Bronchial epithelial cell (primary cell): ENCODE measurements at regions not wholly inside any gene's neighbourhood (a gene's known extent, or its start where the extent isn't known, plus 50 kb on each side); places are given as distances from the start of the nearest gene placed in this dataset.

Experiments used
- DNase-seq: peaks from one replicate; pipeline ENCODE4 v3.0.0-alpha.2; 2010; ENCODE audit warnings: low read depth
- FAIRE-seq: peaks from 2 replicates; lab custom pipeline; 2011; peaks lifted over from hg19 to GRCh38; lab: Jason Lieb, UNC
- H3K27me3 ChIP-seq: 2 replicates; pipeline ENCODE4 v1.5.1; 2011; ENCODE audit warnings: low read length; ENCODE audit not compliant: control insufficient read depth, insufficient read depth
- H3K36me3 ChIP-seq: 2 replicates; pipeline ENCODE4 v1.5.1; 2011; ENCODE audit warnings: low read length; ENCODE audit not compliant: control insufficient read depth, insufficient read depth
- H3K4me3 ChIP-seq: 2 replicates; pipeline ENCODE4 v1.5.1; 2011; ENCODE audit warnings: mild to moderate bottlenecking, low read depth, low read length, control low read depth
- CTCF ChIP-seq: IDR thresholded peaks from 2 replicates; pipeline ENCODE4 v1.5.1; 2011; ENCODE audit warnings: mild to moderate bottlenecking, moderate library complexity, low read length, control low read depth, inconsistent platforms; ENCODE audit not compliant: insufficient read depth, severe bottlenecking

DNA sequence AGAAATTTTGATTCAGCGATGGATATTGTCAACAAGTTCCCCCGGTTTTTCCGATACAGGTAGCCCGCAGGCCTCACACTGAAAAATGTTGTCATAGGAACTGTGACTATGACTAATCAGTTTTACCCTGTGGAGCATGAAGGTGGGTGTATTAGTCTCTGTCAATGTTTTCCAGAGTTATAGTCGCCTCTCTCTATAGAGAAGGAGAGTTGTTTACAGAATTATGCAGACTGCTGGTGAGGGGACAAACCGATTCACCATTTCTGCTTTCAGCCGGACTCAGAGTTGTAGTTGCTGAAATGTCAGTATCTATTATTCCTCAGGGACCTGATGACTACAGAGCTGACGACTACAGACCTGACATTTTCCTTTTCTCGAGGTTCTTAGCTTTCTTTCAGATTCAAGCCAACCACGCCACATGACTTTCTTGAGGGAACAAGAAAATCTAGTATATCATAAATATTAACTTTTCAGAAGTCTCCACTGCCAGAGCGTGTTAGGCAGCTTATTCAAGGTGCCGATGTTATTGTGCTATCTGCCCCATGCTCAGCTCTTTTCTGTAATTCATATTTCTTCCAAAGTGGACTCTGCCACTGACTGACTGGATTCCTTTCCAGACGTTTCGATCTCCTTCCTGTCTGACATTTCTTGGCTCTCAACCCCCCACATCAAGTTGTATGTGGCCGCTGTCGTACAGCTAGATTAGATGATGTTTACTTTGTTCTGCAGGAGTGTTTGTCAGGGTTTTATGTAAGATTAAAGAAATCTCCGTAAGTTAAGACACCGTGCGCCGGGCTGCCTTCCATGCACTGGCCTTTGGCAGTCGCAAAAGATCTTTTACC lies 178.1 kb downstream of the FGF1 start:
- no peaks in the 10 kb centered on the region for H3K27me3 ChIP-seq
- TF ChIP-seq CTCF, result no peak
- H3K36me3 ChIP-seq, result no peaks in the 10 kb centered on the region
- FAIRE-seq (peak; percentile 7), DNase-seq (peak; percentile 79)
- H3K4me3 ChIP-seq, result no peak overlapping the region

GRCh38 chr5:142506756-142507155 lies 179.1 kb downstream of the FGF1 start:
- H3K36me3 ChIP-seq, result no peaks in the 10 kb centered on the region
- no peak for FAIRE-seq
- H3K27me3 ChIP-seq, result no peaks in the 10 kb centered on the region
- DNase-seq, result peak; percentile 42
- no peak overlapping the region for H3K4me3 ChIP-seq
- no peak for TF ChIP-seq CTCF

- H3K4me3 ChIP-seq, result no peak overlapping the region
- no peaks in the 10 kb centered on the region for H3K36me3 ChIP-seq
- FAIRE-seq, result peak; percentile 7
- TF ChIP-seq CTCF, result no peak
- DNase-seq, result peak; percentile 68
- H3K27me3 ChIP-seq, result no peaks in the 10 kb centered on the region
Observed at GRCh38 chr5:142506046-142506445, 179.8 kb downstream of the FGF1 start.

DNA sequence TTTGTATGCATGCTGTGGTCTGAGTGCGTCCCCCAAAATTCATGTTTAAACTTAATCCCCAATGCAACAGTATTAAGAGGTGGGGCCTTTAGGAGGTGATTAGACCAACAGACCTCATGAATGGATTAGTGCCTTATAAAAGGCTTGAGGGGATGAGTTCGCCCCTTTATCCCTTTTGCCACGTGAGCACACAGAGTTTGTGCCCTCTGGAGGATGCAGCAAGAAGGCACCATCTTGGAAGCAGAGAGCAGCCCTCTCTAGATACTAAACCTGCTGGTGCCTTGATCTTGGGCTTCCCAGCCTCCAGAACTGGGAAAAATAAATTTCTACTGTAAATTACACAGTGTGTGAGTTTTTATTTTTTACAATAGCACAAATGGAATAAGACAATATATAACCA lies 177.1 kb upstream of the SPRY4 start:
- H3K4me3 ChIP-seq, result no peak overlapping the region
- FAIRE-seq, result no peak
- TF ChIP-seq CTCF, result no peak

GRCh38 chr5:142500227-142500905 lies 175.5 kb upstream of the SPRY4 start:
- no peaks in the 10 kb centered on the region for H3K36me3 ChIP-seq
- no peaks in the 10 kb centered on the region for H3K27me3 ChIP-seq
- FAIRE-seq (no peak), DNase-seq (no peak)
- H3K4me3 ChIP-seq, result no peak overlapping the region
- TF ChIP-seq CTCF, result no peak

More for the DNA sequence above, 177.1 kb upstream of the SPRY4 start:
- H3K27me3 ChIP-seq, result no peaks in the 10 kb centered on the region
- DNase-seq, result no peak
- H3K36me3 ChIP-seq, result no peaks in the 10 kb centered on the region
